Thoracic aorta (tissue), 2 donors: ENCODE measurements at regions not wholly inside any gene's neighbourhood (a gene's known extent, or its start where the extent isn't known, plus 50 kb on each side); places are given as distances from the start of the nearest gene placed in this dataset.

Source experiments
- ATAC-seq: fragments of 150-250 bp; one replicate; pipeline ENCODE4 v1.8.0; 2017; ENCODE audit warnings: low read depth; ENCODE audit not compliant: insufficient number of reproducible peaks, low FRiP score
- DNase-seq: peaks from one replicate; pipeline ENCODE4 v3.0.0-alpha.2; 2020; ENCODE audit warnings: low spot score
- H3K27ac ChIP-seq, 2 donors: fragments of 200-600 bp; sonication (generic); 1 replicate in 1 of 2; 2 replicates in 1 of 2; pipeline ENCODE4 v1.5.1; 2016; ENCODE audit warnings: mild to moderate bottlenecking in 2 of 2, moderate library complexity in 2 of 2
- H3K27me3 ChIP-seq: fragments of 200-600 bp; sonication (generic); replicated peaks from 2 replicates; pipeline ENCODE4 v1.6.0; 2016; ENCODE audit warnings: mild to moderate bottlenecking; ENCODE audit not compliant: insufficient read depth
- H3K36me3 ChIP-seq: fragments of 200-600 bp; sonication (generic); one replicate; pipeline ENCODE4 v1.5.1; 2016
- H3K4me1 ChIP-seq, 2 donors: fragments of 200-600 bp; sonication (generic); 1 replicate in 1 of 2; 2 replicates in 1 of 2; pipeline versions ENCODE4 v1.5.1 to v1.6.0; 2016; ENCODE audit warnings: low read depth in 2 of 2, mild to moderate bottlenecking in 1 of 2; ENCODE audit not compliant: control insufficient read depth in 1 of 2
- H3K4me3 ChIP-seq: fragments of 200-600 bp; sonication (generic); 2 replicates; pipeline ENCODE4 v1.5.1; 2016; ENCODE audit warnings: mild to moderate bottlenecking
- H3K9me3 ChIP-seq: fragments of 200-600 bp; sonication (generic); 2 replicates; pipeline ENCODE4 v1.5.1; 2016
- CTCF ChIP-seq: fragments of 200-600 bp; sonication (generic); IDR thresholded peaks from one replicate; pipeline ENCODE4 v1.5.1; 2019; ENCODE audit warnings: antibody characterized with exemption

GRCh38 chr10:36175954-36176353, 533.9 kb upstream of the FZD8 start:
- ATAC-seq (no peak), DNase-seq (no peak)
- H3K27ac ChIP-seq = no peak overlapping the region
- no peak overlapping the region for H3K4me3 ChIP-seq
- H3K9me3 ChIP-seq = no peaks in the 10 kb centered on the region
- no peaks in the 10 kb centered on the region for H3K27me3 ChIP-seq
- H3K36me3 ChIP-seq = no peaks in the 10 kb centered on the region
- H3K4me1 ChIP-seq = peaks cover 17 to 20% of the 10 kb centered on the region in 2 donors
- TF ChIP-seq CTCF = no peak

GRCh38 chr10:36173364-36173763, 531.3 kb upstream of the FZD8 start:
- no peak overlapping the region for H3K4me3 ChIP-seq
- H3K9me3 ChIP-seq = no peaks in the 10 kb centered on the region
- DNase-seq (no peak), ATAC-seq (no peak)
- TF ChIP-seq CTCF = no peak
- peaks cover 17 to 22% of the 10 kb centered on the region in 2 donors for H3K4me1 ChIP-seq
- H3K27ac ChIP-seq = peak overlapping the region in 1 of 2 donors; percentile 69
- no peaks in the 10 kb centered on the region for H3K36me3 ChIP-seq
- no peaks in the 10 kb centered on the region for H3K27me3 ChIP-seq

- no peak for DNase-seq
- no peaks in the 10 kb centered on the region for H3K27me3 ChIP-seq
- H3K4me1 ChIP-seq = peaks cover 17 to 22% of the 10 kb centered on the region in 2 donors
- no peak for TF ChIP-seq CTCF
- peak overlapping the region; percentile 69 to 71 for H3K27ac ChIP-seq
- no peak for ATAC-seq
- no peaks in the 10 kb centered on the region for H3K9me3 ChIP-seq
- H3K4me3 ChIP-seq = peak overlapping the region; percentile 36
- H3K36me3 ChIP-seq = no peaks in the 10 kb centered on the region
Observed at GRCh38 chr10:36171953-36172940, 530.2 kb upstream of the FZD8 start.

- H3K4me1 ChIP-seq = peaks cover 17 to 22% of the 10 kb centered on the region in 2 donors
- H3K9me3 ChIP-seq = no peaks in the 10 kb centered on the region
- no peaks in the 10 kb centered on the region for H3K27me3 ChIP-seq
- H3K27ac ChIP-seq = peak overlapping the region in 1 of 2 donors; percentile 69
- no peaks in the 10 kb centered on the region for H3K36me3 ChIP-seq
- DNase-seq (no peak), ATAC-seq (no peak)
- no peak overlapping the region for H3K4me3 ChIP-seq
- TF ChIP-seq CTCF = no peak
Observed at GRCh38 chr10:36171556-36171952, 529.5 kb upstream of the FZD8 start.

GRCh38 chr10:36170943-36171501, 528.9 kb upstream of the FZD8 start:
- Histone ChIP-seq H3K27ac (no peak overlapping the region), H3K9me3 (no peaks in the 10 kb centered on the region), H3K27me3 (no peaks in the 10 kb centered on the region), H3K36me3 (no peaks in the 10 kb centered on the region), H3K4me1 (peaks cover 17 to 22% of the 10 kb centered on the region in 2 donors), H3K4me3 (no peak overlapping the region)
- no peak for TF ChIP-seq CTCF
- no peak for DNase-seq
- ATAC-seq = no peak
